ENCODE measurements at regions not wholly inside any gene's neighbourhood (a gene's known extent, or its start where the extent isn't known, plus 50 kb on each side); places are given as distances from the start of the nearest gene placed in this dataset.

GRCh38 chr4:42747971-42748370 lies 91.1 kb upstream of the ATP8A1 start:
- H3K27ac ChIP-seq (ENCODE audit: low read depth, low read length), result no peak overlapping the region
- H3K9me3 ChIP-seq (ENCODE audit: control insufficient read depth in 1 of 2, insufficient read depth in 1 of 2, low read depth in 1 of 2, low read length in 2 of 2), result no peaks in the 10 kb centered on the region
- CTCF ChIA-PET, result no interaction called here
- no peaks in the 10 kb centered on the region for H4K20me1 ChIP-seq (ENCODE audit: insufficient read depth)
- no peak overlapping the region for H2AFZ ChIP-seq (ENCODE audit: low read depth, low read length, poor library complexity, severe bottlenecking)
- ATAC-seq (no peak), DNase-seq (ENCODE audit: low read depth, low spot score) (no peak)
- POLR2A ChIA-PET, result no interaction called here
- no peaks in the 10 kb centered on the region for H3K4me1 ChIP-seq (ENCODE audit: control insufficient read depth in 1 of 2, insufficient read depth in 2 of 2, low read length in 2 of 2)
- H3K4me2 ChIP-seq (ENCODE audit: low read length), result no peak overlapping the region
- no TSS peak for BruUV-seq (replicated peaks)
- H3K79me2 ChIP-seq (ENCODE audit: insufficient read depth, low read length), result no peaks in the 10 kb centered on the region
- no peaks in the 10 kb centered on the region for H3K9me2 ChIP-seq (ENCODE audit: insufficient read depth)
- RAD21 ChIA-PET (ENCODE audit: low non-redundant PET in 1 of 2, low total read pairs in 2 of 2, uncharacterized antibody in 2 of 2, unreplicated experiment in 2 of 2), result no interaction called here
- no peak overlapping the region for H3K4me3 ChIP-seq (replicated peaks in 1 of 2; ENCODE audit: low read depth in 1 of 2, low read length in 2 of 2)
- TF ChIP-seq ELF1 (IDR thresholded peaks at IDR 0.05; ENCODE audit: borderline replicate concordance, low read depth) (no peak), POLR2A (IDR thresholded peaks at IDR 0.05; ENCODE audit: borderline replicate concordance, extremely low read depth, insufficient read depth, insufficient read length) (no peak), ZBTB33 (IDR thresholded peaks at IDR 0.05; ENCODE audit: extremely low read depth, insufficient replicate concordance, low read length) (no peak), ZNF274 (IDR thresholded peaks at IDR 0.05; ENCODE audit: low read depth, low read length) (no peak), CEBPB (IDR thresholded peaks at IDR 0.05; ENCODE audit: low read depth) (no peak), SIN3A (IDR thresholded peaks at IDR 0.05; ENCODE audit: low read depth) (no peak), TCF7L2 (IDR thresholded peaks at IDR 0.05; ENCODE audit: borderline replicate concordance, extremely low read depth, insufficient read depth, insufficient read length) (no peak), POLR2AphosphoS5 (IDR thresholded peaks at IDR 0.05; ENCODE audit: low read depth, low read length) (no peak), ZFX (IDR thresholded peaks at IDR 0.05) (no peak), RAD21 (IDR thresholded peaks at IDR 0.05; ENCODE audit: low read depth) (no peak), SRF (IDR thresholded peaks at IDR 0.05; ENCODE audit: low read depth) (no peak)
- TF ChIP-seq, protein P1, sequence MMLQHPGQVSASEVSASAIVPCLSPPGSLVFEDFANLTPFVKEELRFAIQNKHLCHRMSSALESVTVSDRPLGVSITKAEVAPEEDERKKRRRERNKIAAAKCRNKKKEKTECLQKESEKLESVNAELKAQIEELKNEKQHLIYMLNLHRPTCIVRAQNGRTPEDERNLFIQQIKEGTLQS (IDR thresholded peaks at IDR 0.05), result no peak
- intact Hi-C loops (cut with micrococcal nuclease), result no loop called here
- no peak overlapping the region for H3K9ac ChIP-seq (ENCODE audit: low read length)
- no peaks in the 10 kb centered on the region for H3K27me3 ChIP-seq (ENCODE audit: insufficient read depth, low read length)
- H3K36me3 ChIP-seq (ENCODE audit: control insufficient read depth in 1 of 2, insufficient read depth in 2 of 2, low read length in 2 of 2), result no peaks in the 10 kb centered on the region
